ENCODE measurements at regions not wholly inside any gene's neighbourhood (a gene's known extent, or its start where the extent isn't known, plus 50 kb on each side); places are given as distances from the start of the nearest gene placed in this dataset.

- TF ChIP-seq CTCF (optimal IDR thresholded peaks at IDR 0.05 in 1 of 3, IDR thresholded peaks at IDR 0.05 in 1 of 3, conservative IDR thresholded peaks at IDR 0.05 in 1 of 3; ENCODE audit: extremely low read depth in 1 of 3, insufficient read depth in 2 of 3, low read length in 3 of 3) (no peak), EZH2 (IDR thresholded peaks at IDR 0.05; ENCODE audit: low read length) (no peak)
Measured at GRCh38 chr2:12222554-12222953, 476.1 kb downstream of the LPIN1 start.
